Endothelial cell of umbilical vein (primary cell): ENCODE measurements at regions not wholly inside any gene's neighbourhood (a gene's known extent, or its start where the extent isn't known, plus 50 kb on each side); places are given as distances from the start of the nearest gene placed in this dataset.

Experiments used
- BruUV-seq: library from RNA; stranded (reverse); fragments of 400-500 nt; replicated peaks from 2 replicates; lab custom pipeline; 2021; lab: Mats Ljungman, UMichigan
- CTCF ChIA-PET: fragments of 300-600, 350-600 bp; sonication (Branson Sonifier 250); formaldehyde crosslinking; loops from one replicate; lab custom pipeline; 2021; ENCODE audit warnings: antibody characterized with exemption, inconsistent platforms; lab: Charles Lee
- POLR2A ChIA-PET: fragments of 300-600, 350-600 bp; sonication (Branson Sonifier 250); formaldehyde crosslinking; loops from one replicate; lab custom pipeline; 2021; ENCODE audit warnings: antibody characterized with exemption, inconsistent platforms; lab: Charles Lee
- DNase-seq: peaks from one replicate; pipeline ENCODE4 v3.0.0-alpha.2; 2011; ENCODE audit warnings: low read depth, low spot score
- FAIRE-seq: peaks from 2 replicates; lab custom pipeline; 2011; peaks lifted over from hg19 to GRCh38; lab: Jason Lieb, UNC
- H2AFZ ChIP-seq: 2 replicates; pipeline ENCODE4 v1.6.0; 2012; ENCODE audit warnings: low read depth, low read length, control low read depth, inconsistent platforms
- H3K27ac ChIP-seq: 2 replicates; pipeline ENCODE4 v1.5.1; 2011; ENCODE audit warnings: low read depth, mild to moderate bottlenecking, control low read depth, low read length, moderate library complexity; ENCODE audit not compliant: insufficient read depth
- H3K27me3 ChIP-seq, 2 experiments: 2 replicates each; pipeline versions ENCODE4 v1.6.0 to v1.6.1; 2011; ENCODE audit warnings: low read length in 2 of 2, mixed read lengths in 1 of 2; ENCODE audit not compliant: control insufficient read depth in 2 of 2, insufficient read depth in 2 of 2
- H3K36me3 ChIP-seq, 2 experiments: 2 replicates in 1 of 2; 3 replicates in 1 of 2; pipeline ENCODE4 v1.5.1; 2011; ENCODE audit warnings: low read length in 2 of 2, mild to moderate bottlenecking in 1 of 2, moderate library complexity in 1 of 2; ENCODE audit not compliant: control insufficient read depth in 2 of 2, insufficient read depth in 2 of 2; ENCODE audit errors: extremely low read depth in 1 of 2
- H3K4me1 ChIP-seq: 3 replicates; pipeline ENCODE4 v1.5.1; 2011; ENCODE audit warnings: mild to moderate bottlenecking, low read length; ENCODE audit not compliant: control insufficient read depth, insufficient read depth; ENCODE audit errors: extremely low read depth
- H3K4me2 ChIP-seq: 2 replicates; pipeline ENCODE4 v1.6.1; 2011; ENCODE audit warnings: low read length, control low read depth, mixed read lengths; ENCODE audit not compliant: insufficient read depth
- H3K4me3 ChIP-seq, 3 experiments: fragments of 200-600 bp in 1 of 3; sonication (generic), shearing (Covaris generic) in 1 of 3; replicated peaks in 1 of 3; 2 replicates each; pipeline ENCODE4 v1.5.1; 2011 to 2016; ENCODE audit warnings: control low read depth in 3 of 3, low read length in 3 of 3, mild to moderate bottlenecking in 2 of 3, inconsistent platforms in 1 of 3, low read depth in 1 of 3, moderate library complexity in 1 of 3; ENCODE audit not compliant: insufficient read depth in 1 of 3
- H3K79me2 ChIP-seq: 2 replicates; pipeline ENCODE4 v1.6.0; 2012; ENCODE audit warnings: low read length, inconsistent platforms; ENCODE audit not compliant: control insufficient read depth, insufficient read depth
- H3K9ac ChIP-seq: replicated peaks from 2 replicates; pipeline ENCODE3; 2011; ENCODE audit warnings: low read length, control low read depth; ENCODE audit not compliant: insufficient read depth; ENCODE audit errors: extremely low read depth
- H3K9me1 ChIP-seq: replicated peaks from 3 replicates; pipeline ENCODE4 v1.6.0; 2011; ENCODE audit warnings: mild to moderate bottlenecking, low read length; ENCODE audit not compliant: control insufficient read depth, insufficient read depth; ENCODE audit errors: extremely low read depth
- H3K9me3 ChIP-seq: replicated peaks from 2 replicates; pipeline ENCODE4 v1.5.1; 2012; ENCODE audit warnings: low read length, inconsistent platforms; ENCODE audit not compliant: control insufficient read depth, insufficient read depth
- H4K20me1 ChIP-seq: replicated peaks from 2 replicates; pipeline ENCODE3; 2011; ENCODE audit warnings: mild to moderate bottlenecking, low read length; ENCODE audit not compliant: control insufficient read depth, insufficient read depth; ENCODE audit errors: extremely low read depth
- EZH2 ChIP-seq: IDR thresholded peaks from 2 replicates; pipeline ENCODE4 v1.6.1; 2012; ENCODE audit warnings: borderline replicate concordance, low read depth, mild to moderate bottlenecking, moderate library complexity, low read length, inconsistent platforms; ENCODE audit not compliant: severe bottlenecking
- FOS ChIP-seq: IDR thresholded peaks from 2 replicates; pipeline ENCODE4 v1.6.1; 2011; ENCODE audit warnings: mild to moderate bottlenecking, low read length, moderate library complexity, borderline replicate concordance; ENCODE audit not compliant: insufficient read depth
- GATA2 ChIP-seq: IDR thresholded peaks from 2 replicates; pipeline ENCODE4 v1.7.0; 2011; ENCODE audit warnings: low read depth, mild to moderate bottlenecking, moderate library complexity, mixed read lengths, low read length; ENCODE audit not compliant: insufficient read length, insufficient read depth
- JUN ChIP-seq: IDR thresholded peaks from 2 replicates; pipeline ENCODE4 v1.6.1; 2011; ENCODE audit warnings: borderline replicate concordance, low read depth; ENCODE audit not compliant: insufficient read length, insufficient read depth
- MAX ChIP-seq: IDR thresholded peaks from 2 replicates; pipeline ENCODE4 v1.6.1; 2011; ENCODE audit not compliant: insufficient read depth, insufficient read length
- MYC ChIP-seq: IDR thresholded peaks from one replicate; pipeline ENCODE4 v1.6.1; 2011; ENCODE audit warnings: mild to moderate bottlenecking, low read depth, low read length
- POLR2A ChIP-seq: IDR thresholded peaks from 2 replicates; pipeline ENCODE4 v1.6.1; 2012; ENCODE audit warnings: low read depth, mild to moderate bottlenecking, control low read depth, low read length
- POLR2AphosphoS5 ChIP-seq: IDR thresholded peaks from 2 replicates; pipeline ENCODE4 v1.6.1; 2012; ENCODE audit warnings: low read depth, mild to moderate bottlenecking, control low read depth, low read length, moderate library complexity; ENCODE audit not compliant: insufficient read depth
- dilution Hi-C: fragments of 300-500 bp; cut with MboI; formaldehyde crosslinking; loops from one replicate; pipeline ENCODE4 v1.15.0; 2019; ENCODE audit warnings: low sequenced_read_pairs; ENCODE audit not compliant: extremely low pct_ligation_motif_present
- intact Hi-C: fragments of 100-400 bp; cut with micrococcal nuclease; formaldehyde crosslinking; loops from one replicate; pipeline ENCODE4 v1.10.0; 2022
- TF ChIP-seq, protein P1 (sequence below), 2 donors: IDR thresholded peaks; 1 replicate in 1 of 2; 2 replicates in 1 of 2; pipeline ENCODE4 v1.5.1; 2011; ENCODE audit warnings: low read length in 2 of 2, mild to moderate bottlenecking in 2 of 2, moderate library complexity in 2 of 2, control low read depth in 1 of 2, inconsistent platforms in 1 of 2, low read depth in 1 of 2; ENCODE audit not compliant: insufficient read depth in 1 of 2; ENCODE audit errors: extremely low read depth in 1 of 2

DNA sequence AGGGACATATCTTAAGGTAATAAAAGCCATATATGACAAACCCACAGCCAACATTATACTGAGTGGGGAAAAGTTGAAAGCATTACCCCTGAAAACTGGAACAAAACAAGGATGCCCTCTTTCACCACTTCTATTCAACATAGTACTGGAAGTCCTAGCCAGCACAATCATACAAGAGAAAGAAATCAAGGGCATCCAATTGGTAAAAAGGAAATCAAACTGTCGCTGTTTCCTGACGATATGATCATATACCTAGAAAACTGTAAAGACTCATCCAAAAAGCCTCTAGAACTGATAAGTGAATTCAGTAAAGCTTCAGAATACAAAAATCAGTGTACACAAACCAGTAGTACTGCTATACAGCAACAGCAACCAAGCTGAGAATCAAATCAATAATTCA, 53.8 kb upstream of the PSME4 start:
- Histone ChIP-seq H3K9me1 (no peaks in the 10 kb centered on the region), H3K4me1 (no peaks in the 10 kb centered on the region), H3K79me2 (no peaks in the 10 kb centered on the region), H3K4me3 (no peak overlapping the region), H3K9ac (no peak overlapping the region), H3K27me3 (no peaks in the 10 kb centered on the region), H3K27ac (no peak overlapping the region), H3K4me2 (no peak overlapping the region), H3K9me3 (no peaks in the 10 kb centered on the region), H3K36me3 (no peaks in the 10 kb centered on the region), H2AFZ (no peak overlapping the region), H4K20me1 (no peaks in the 10 kb centered on the region)
- intact Hi-C loops: no loop called here
- no TSS peak for BruUV-seq
- TF ChIP-seq EZH2 (no peak), JUN (no peak), POLR2A (no peak), MYC (no peak), FOS (no peak), GATA2 (no peak), MAX (no peak), POLR2AphosphoS5 (no peak)
- TF ChIP-seq, protein P1, sequence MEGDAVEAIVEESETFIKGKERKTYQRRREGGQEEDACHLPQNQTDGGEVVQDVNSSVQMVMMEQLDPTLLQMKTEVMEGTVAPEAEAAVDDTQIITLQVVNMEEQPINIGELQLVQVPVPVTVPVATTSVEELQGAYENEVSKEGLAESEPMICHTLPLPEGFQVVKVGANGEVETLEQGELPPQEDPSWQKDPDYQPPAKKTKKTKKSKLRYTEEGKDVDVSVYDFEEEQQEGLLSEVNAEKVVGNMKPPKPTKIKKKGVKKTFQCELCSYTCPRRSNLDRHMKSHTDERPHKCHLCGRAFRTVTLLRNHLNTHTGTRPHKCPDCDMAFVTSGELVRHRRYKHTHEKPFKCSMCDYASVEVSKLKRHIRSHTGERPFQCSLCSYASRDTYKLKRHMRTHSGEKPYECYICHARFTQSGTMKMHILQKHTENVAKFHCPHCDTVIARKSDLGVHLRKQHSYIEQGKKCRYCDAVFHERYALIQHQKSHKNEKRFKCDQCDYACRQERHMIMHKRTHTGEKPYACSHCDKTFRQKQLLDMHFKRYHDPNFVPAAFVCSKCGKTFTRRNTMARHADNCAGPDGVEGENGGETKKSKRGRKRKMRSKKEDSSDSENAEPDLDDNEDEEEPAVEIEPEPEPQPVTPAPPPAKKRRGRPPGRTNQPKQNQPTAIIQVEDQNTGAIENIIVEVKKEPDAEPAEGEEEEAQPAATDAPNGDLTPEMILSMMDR (IDR thresholded peaks at IDR 0.05; ENCODE audit: extremely low read depth in 1 of 2, insufficient read depth in 1 of 2, low read depth in 1 of 2, low read length in 2 of 2): no peak
- FAIRE-seq (no peak), DNase-seq (no peak)
- CTCF ChIA-PET: no interaction called here
- dilution Hi-C loops: no loop called here
- POLR2A ChIA-PET: no interaction called here
